Fibroblast of pulmonary artery (primary cell): ENCODE measurements at regions not wholly inside any gene's neighbourhood (a gene's known extent, or its start where the extent isn't known, plus 50 kb on each side); places are given as distances from the start of the nearest gene placed in this dataset.

ENCODE experiments used
- DNase-seq: peaks from one replicate; pipeline ENCODE4 v3.0.0-alpha.2; 2010; ENCODE audit warnings: low read depth
- H3K4me3 ChIP-seq: replicated peaks from 2 replicates; pipeline ENCODE4 v1.5.1; 2011; ENCODE audit warnings: low read depth, mild to moderate bottlenecking, control low read depth, low read length, moderate library complexity
- TF ChIP-seq, protein P1 (sequence below): IDR thresholded peaks from 2 replicates; pipeline ENCODE4 v1.5.1; 2011; ENCODE audit warnings: mild to moderate bottlenecking, control low read depth, low read length, inconsistent platforms; ENCODE audit errors: missing control alignments

DNA sequence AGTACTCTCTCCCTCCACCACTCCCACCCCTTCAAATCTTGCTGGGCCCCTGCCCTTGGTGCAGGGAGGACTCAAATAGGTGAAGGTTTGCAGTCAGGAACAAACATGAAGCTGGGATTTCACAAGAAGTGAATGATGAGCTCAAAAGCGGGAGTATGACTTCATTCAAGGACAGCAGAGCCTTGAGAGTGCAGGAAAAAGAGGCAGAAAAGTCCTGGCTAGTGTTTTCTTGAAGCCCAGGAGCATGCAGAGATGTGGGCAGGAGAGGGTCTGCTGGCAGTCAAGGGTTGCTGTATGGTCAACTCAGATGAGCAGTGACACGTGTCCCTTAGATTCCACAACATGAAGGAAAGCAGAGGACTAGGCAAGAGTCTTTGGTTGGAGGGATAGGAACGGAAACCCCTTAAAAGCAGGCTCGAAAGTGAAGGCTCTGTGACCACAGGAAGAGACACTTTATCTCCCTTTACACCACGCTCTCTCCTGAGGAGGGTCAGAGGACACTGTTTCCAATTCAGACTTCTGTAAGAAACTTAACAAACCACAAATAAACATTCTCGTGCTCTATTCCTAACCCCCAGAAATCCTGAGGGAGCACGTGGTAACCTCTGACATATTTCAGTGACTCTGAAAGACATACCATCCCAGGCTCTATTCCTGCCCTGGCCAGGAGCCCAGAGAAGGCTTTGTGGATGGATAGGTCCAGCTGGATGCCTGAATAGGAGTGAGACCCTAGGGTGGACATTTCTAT, 168.0 kb upstream of the NDN start:
- TF ChIP-seq, protein P1, sequence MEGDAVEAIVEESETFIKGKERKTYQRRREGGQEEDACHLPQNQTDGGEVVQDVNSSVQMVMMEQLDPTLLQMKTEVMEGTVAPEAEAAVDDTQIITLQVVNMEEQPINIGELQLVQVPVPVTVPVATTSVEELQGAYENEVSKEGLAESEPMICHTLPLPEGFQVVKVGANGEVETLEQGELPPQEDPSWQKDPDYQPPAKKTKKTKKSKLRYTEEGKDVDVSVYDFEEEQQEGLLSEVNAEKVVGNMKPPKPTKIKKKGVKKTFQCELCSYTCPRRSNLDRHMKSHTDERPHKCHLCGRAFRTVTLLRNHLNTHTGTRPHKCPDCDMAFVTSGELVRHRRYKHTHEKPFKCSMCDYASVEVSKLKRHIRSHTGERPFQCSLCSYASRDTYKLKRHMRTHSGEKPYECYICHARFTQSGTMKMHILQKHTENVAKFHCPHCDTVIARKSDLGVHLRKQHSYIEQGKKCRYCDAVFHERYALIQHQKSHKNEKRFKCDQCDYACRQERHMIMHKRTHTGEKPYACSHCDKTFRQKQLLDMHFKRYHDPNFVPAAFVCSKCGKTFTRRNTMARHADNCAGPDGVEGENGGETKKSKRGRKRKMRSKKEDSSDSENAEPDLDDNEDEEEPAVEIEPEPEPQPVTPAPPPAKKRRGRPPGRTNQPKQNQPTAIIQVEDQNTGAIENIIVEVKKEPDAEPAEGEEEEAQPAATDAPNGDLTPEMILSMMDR, result no peak
- no peak overlapping the region for H3K4me3 ChIP-seq
- no peak for DNase-seq

DNA sequence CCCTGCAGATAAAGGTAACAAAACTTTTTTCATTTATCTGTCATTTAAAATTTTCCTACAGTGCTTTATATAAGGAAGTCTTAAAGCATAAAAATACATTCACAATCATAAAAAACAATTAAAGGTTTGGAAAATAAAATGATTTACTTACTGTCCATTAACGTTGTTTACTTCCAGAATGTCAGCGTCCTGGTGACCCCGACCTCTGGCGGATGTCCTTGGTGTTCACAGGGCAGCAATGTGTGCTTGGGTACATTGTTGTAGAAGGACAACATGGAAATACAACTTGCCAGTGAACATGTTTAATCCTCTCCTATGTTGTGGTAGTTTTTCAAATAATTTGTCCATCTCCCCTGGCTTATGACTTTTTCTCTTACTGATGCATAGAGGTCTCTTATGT, 168.8 kb upstream of the NDN start:
- TF ChIP-seq, protein P1, result no peak
- no peak for DNase-seq
- H3K4me3 ChIP-seq, result no peak overlapping the region

DNA sequence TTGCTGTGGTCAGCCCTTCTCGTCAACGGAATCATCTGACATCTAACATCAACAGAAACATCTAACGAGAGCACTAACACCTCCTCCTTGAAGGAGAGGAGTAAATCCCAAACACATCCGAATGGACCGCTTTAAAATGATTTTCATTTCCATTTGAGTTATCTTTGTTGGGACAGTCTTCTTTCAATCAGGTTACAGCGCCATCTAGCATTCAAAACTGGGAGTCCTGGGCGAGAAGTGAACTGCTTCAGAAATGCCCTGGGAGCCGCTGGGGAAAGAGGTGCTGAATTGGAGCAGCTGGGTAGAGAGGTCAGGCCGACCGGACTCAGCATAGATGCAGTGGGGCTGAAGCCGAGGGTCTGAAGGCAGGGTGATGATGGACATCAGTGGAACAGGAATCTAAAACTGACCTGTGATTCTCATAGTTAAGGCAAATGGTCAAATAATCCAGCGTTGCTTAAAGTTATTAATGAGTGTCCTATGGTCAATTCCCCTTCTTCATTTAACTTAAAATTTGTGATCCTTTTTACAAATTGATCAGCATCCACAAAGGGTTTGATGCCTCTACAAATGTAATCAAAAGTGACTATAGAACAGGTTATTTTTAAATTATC, 170.0 kb upstream of the NDN start:
- H3K4me3 ChIP-seq, result no peak overlapping the region
- TF ChIP-seq, protein P1, result peak; percentile 37
- peak; percentile 51 for DNase-seq

DNA sequence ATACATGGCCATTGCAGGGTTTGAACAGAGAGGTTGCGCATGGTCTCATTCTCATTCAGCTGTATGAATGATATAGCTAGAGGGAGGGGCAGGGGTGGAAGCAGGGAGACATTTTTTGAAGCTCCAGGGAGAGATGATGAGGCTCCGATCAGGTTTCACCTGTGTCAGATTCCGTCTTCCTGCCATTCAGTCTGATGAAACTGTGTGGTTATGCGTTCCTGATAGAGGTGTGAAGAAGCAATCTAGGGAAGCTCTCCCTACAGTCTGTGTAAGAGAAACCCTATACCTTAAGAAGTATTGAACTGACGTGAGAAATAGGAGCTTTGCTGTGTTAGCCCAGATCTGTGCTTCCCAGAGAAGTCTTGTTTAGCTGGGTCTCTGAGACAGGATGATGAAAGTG, 171.9 kb upstream of the NDN start:
- no peak for DNase-seq
- TF ChIP-seq, protein P1, result no peak
- H3K4me3 ChIP-seq, result no peak overlapping the region

DNA sequence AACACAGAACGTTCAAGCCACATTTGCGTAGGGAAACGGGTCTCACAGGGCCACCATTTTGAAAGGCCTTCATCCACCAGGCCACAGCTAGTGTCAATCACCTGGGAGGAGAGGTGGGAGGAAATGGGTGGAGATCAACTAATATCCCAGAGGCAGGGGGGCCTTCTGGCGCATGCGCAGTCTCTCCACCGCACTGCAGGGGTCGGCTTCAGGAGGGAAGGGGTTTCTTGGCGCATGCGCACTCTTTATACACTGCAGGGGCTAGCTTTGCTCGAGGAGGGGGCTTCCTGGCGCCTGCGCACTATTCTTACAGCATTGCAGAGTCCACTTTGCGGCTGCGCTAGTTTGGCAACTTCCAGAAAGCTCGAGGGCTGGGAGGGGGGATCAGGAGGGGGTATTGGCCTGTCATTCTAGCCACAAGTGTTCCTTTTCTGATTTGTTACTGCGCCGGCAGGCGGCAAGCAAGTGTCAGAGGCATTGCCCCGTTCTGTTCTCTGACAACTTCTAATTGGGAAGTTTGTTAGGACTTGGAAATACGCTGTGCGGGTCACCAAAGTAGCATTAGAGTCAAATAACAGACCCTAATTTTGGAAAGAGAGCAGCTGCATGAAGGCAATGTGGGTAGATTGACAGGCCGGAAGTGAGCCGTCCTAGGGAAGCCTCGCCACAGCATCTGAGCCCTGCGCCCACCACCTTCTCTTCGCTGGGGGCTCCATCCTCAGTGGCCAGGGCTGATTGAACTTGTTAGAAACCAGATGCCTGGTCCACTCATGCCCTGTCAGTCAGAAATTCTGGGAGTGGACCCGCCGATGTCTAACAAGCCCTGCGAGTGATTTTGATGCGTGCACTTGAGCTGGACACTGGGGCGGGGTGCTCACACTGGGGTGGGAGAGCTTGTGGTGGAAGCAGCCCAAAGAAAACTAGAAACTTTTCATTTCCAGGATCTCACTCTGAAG, 173.5 kb upstream of the NDN start:
- TF ChIP-seq, protein P1, result no peak
- no peak overlapping the region for H3K4me3 ChIP-seq
- DNase-seq, result no peak

DNA sequence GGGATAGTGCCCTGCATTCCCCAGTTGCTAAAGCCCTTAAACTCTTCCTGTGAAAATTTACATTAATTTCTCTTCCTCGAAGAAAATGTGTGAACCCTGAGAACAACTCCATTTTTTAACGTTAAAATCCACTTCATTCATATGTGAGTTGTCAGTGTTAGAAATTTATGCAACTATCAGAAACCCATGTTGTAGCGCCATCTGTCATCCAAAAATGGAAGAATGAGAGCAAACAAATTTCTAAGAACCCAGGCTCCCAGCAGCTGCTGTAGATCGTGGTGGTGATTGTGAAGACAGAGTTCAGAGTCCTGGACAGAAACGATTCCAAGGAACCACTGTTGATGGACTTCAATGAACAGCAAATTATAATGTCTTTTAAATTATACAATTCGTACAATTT, 179.7 kb upstream of the NDN start:
- TF ChIP-seq, protein P1, result peak; percentile 20
- H3K4me3 ChIP-seq, result no peak overlapping the region
- DNase-seq, result peak; percentile 9
